H1 (cell line): ENCODE measurements at regions not wholly inside any gene's neighbourhood (a gene's known extent, or its start where the extent isn't known, plus 50 kb on each side); places are given as distances from the start of the nearest gene placed in this dataset.

ENCODE experiments used
- ASH2L ChIP-seq: fragments of 200-600, 300-600 bp; sonication (generic); IDR thresholded peaks from one replicate; pipeline ENCODE4 v1.7.1; 2017; ENCODE audit warnings: low read length
- BACH1 ChIP-seq: IDR thresholded peaks from 2 replicates; pipeline ENCODE4 v1.6.1; 2012; ENCODE audit warnings: low read length, improper control_type of control experiment
- CREB1 ChIP-seq: IDR thresholded peaks from 2 replicates; pipeline ENCODE4 v1.6.1; 2012; ENCODE audit warnings: inconsistent platforms
- CTBP2 ChIP-seq: IDR thresholded peaks from 2 replicates; pipeline ENCODE4 v1.7.0; 2011; ENCODE audit warnings: borderline replicate concordance, mild to moderate bottlenecking, moderate library complexity, mixed read lengths, low read length; ENCODE audit not compliant: insufficient read depth, insufficient read length
- EGR1 ChIP-seq: IDR thresholded peaks from 2 replicates; pipeline ENCODE4 v1.6.1; 2011; ENCODE audit warnings: low read depth, low read length, borderline replicate concordance
- HDAC2 ChIP-seq, 2 experiments: fragments of 300-600 bp in 1 of 2; sonication (generic) in 1 of 2; IDR thresholded peaks; 2 replicates each; pipeline ENCODE4 v1.6.1; 2011 to 2012; ENCODE audit warnings: low read depth in 2 of 2, low read length in 2 of 2, mild to moderate bottlenecking in 2 of 2, moderate library complexity in 2 of 2, borderline replicate concordance in 1 of 2, inconsistent platforms in 1 of 2
- KDM1A ChIP-seq: fragments of 200-600, 300-600 bp; sonication (generic); IDR thresholded peaks from 2 replicates; pipeline ENCODE4 v1.7.1; 2016; ENCODE audit warnings: mild to moderate bottlenecking, low read length, borderline replicate concordance
- MAFK ChIP-seq: IDR thresholded peaks from 2 replicates; pipeline ENCODE4 v1.6.1; 2012; ENCODE audit warnings: low read depth, mild to moderate bottlenecking, improper control_type of control experiment, low read length
- POLR2A ChIP-seq, 2 experiments: IDR thresholded peaks; 1 replicate in 1 of 2; 2 replicates in 1 of 2; pipeline ENCODE4 v1.6.1; 2011; ENCODE audit warnings: low read depth in 2 of 2, low read length in 2 of 2, mild to moderate bottlenecking in 2 of 2; ENCODE audit errors: control extremely low read depth in 1 of 2
- RNF2 ChIP-seq: fragments of 200-900, 300-1000 bp; sonication (generic); IDR thresholded peaks from 2 replicates; pipeline ENCODE4 v1.7.1; 2016; ENCODE audit warnings: borderline replicate concordance, low read depth, mild to moderate bottlenecking, antibody characterized with exemption, low read length; ENCODE audit not compliant: poor library complexity, severe bottlenecking; ENCODE audit errors: missing control alignments
- SAP30 ChIP-seq: fragments of 300-600 bp; sonication (generic); IDR thresholded peaks from 2 replicates; pipeline ENCODE4 v1.7.1; 2012; ENCODE audit warnings: low read length, moderate library complexity, mild to moderate bottlenecking, inconsistent platforms; ENCODE audit not compliant: insufficient read depth, insufficient replicate concordance
- SIX5 ChIP-seq: IDR thresholded peaks from 2 replicates; pipeline ENCODE4 v1.6.1; 2011; ENCODE audit warnings: mild to moderate bottlenecking, low read depth, low read length
- SP1 ChIP-seq: IDR thresholded peaks from 2 replicates; pipeline ENCODE4 v1.6.1; 2011; ENCODE audit warnings: low read depth, low read length
- TBP ChIP-seq: IDR thresholded peaks from 2 replicates; pipeline ENCODE4 v1.6.1; 2011; ENCODE audit warnings: low read depth, low read length, improper control_type of control experiment
- TF ChIP-seq, protein P1 (sequence below): IDR thresholded peaks from 2 replicates; pipeline ENCODE4 v1.6.1; 2012; ENCODE audit warnings: inconsistent platforms
- TF ChIP-seq, protein P2 (sequence below): IDR thresholded peaks from 2 replicates; pipeline ENCODE4 v1.6.1; 2012; ENCODE audit warnings: low read length, inconsistent platforms
- TF ChIP-seq, protein P3 (sequence below): IDR thresholded peaks from 2 replicates; pipeline ENCODE4 v1.6.1; 2011; ENCODE audit warnings: low read depth, mild to moderate bottlenecking, low read length; ENCODE audit not compliant: insufficient read depth
- TF ChIP-seq, protein P4 (sequence below), 3 experiments: IDR thresholded peaks; 1 replicate in 2 of 3; 2 replicates in 1 of 3; pipeline versions ENCODE4 v1.5.1 to v1.6.1; 2011; ENCODE audit warnings: low read length in 3 of 3, mild to moderate bottlenecking in 3 of 3, inconsistent platforms in 2 of 3, low read depth in 1 of 3, moderate library complexity in 1 of 3; ENCODE audit not compliant: insufficient read depth in 1 of 3; ENCODE audit errors: control extremely low read depth in 1 of 3

DNA sequence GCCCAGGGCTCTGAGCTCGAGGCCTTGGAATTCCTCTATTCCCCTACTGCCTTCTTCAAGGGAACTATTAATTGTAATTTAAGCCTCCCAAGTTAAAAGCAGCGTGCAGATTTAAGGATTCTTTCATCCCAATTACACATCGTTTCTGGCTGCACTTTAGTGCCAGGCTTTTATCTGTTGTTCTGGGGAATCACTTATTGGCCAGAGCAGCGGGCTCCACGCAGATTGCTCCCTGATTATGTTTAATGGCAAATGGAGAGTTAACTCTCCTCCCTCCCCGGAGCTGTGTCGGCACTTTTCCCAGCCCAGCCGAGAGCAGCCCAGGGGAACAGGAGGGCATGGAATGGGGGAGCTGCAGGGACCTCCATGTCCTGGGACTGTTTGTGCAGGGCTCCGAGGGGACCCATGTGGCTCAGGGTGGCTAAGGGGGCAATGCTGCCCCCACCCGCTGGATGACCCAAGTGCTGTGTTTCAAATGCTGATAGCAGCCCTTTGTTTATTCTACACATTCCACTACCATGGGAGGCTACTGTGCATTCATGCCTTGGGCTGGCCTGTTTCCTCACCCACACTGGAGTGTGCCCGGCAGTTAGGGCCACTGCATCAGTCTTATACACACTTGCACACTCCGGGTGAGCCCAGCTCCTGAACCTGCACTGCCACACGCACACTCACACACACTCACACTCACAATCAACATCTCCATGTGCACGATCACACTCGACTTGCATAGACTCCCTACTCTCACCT, 93.3 kb upstream of the POU3F1 start (continued):
- no peak for TF ChIP-seq TBP
- TF ChIP-seq, protein P1, sequence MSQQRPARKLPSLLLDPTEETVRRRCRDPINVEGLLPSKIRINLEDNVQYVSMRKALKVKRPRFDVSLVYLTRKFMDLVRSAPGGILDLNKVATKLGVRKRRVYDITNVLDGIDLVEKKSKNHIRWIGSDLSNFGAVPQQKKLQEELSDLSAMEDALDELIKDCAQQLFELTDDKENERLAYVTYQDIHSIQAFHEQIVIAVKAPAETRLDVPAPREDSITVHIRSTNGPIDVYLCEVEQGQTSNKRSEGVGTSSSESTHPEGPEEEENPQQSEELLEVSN: 0 out of 2 replicates have a peak, but pooled peaks have one; percentile 37
- no peak for TF ChIP-seq POLR2A (IDR thresholded peaks at IDR 0.05; ENCODE audit: control extremely low read depth in 1 of 2, low read depth in 2 of 2, low read length in 2 of 2)
- TF ChIP-seq, protein P2, sequence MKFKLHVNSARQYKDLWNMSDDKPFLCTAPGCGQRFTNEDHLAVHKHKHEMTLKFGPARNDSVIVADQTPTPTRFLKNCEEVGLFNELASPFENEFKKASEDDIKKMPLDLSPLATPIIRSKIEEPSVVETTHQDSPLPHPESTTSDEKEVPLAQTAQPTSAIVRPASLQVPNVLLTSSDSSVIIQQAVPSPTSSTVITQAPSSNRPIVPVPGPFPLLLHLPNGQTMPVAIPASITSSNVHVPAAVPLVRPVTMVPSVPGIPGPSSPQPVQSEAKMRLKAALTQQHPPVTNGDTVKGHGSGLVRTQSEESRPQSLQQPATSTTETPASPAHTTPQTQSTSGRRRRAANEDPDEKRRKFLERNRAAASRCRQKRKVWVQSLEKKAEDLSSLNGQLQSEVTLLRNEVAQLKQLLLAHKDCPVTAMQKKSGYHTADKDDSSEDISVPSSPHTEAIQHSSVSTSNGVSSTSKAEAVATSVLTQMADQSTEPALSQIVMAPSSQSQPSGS: 0 out of 2 replicates have a peak, but pooled peaks have one; percentile 46
- TF ChIP-seq MAFK: 0 out of 2 replicates have a peak, but pooled peaks have one; percentile 16
- TF ChIP-seq, protein P3, sequence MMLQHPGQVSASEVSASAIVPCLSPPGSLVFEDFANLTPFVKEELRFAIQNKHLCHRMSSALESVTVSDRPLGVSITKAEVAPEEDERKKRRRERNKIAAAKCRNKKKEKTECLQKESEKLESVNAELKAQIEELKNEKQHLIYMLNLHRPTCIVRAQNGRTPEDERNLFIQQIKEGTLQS: no peak
- TF ChIP-seq, protein P4, sequence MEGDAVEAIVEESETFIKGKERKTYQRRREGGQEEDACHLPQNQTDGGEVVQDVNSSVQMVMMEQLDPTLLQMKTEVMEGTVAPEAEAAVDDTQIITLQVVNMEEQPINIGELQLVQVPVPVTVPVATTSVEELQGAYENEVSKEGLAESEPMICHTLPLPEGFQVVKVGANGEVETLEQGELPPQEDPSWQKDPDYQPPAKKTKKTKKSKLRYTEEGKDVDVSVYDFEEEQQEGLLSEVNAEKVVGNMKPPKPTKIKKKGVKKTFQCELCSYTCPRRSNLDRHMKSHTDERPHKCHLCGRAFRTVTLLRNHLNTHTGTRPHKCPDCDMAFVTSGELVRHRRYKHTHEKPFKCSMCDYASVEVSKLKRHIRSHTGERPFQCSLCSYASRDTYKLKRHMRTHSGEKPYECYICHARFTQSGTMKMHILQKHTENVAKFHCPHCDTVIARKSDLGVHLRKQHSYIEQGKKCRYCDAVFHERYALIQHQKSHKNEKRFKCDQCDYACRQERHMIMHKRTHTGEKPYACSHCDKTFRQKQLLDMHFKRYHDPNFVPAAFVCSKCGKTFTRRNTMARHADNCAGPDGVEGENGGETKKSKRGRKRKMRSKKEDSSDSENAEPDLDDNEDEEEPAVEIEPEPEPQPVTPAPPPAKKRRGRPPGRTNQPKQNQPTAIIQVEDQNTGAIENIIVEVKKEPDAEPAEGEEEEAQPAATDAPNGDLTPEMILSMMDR (IDR thresholded peaks at IDR 0.05; ENCODE audit: control extremely low read depth in 1 of 3, insufficient read depth in 1 of 3, low read depth in 1 of 3, low read length in 3 of 3): peak in 2 of 3 experiments; percentile 23 to 35; a peak in 2 of 4 replicates
- TF ChIP-seq ASH2L: peak; percentile 70
- no peak for TF ChIP-seq RNF2
- TF ChIP-seq CTBP2: peak; percentile 51
- TF ChIP-seq HDAC2 (IDR thresholded peaks at IDR 0.05; ENCODE audit: borderline replicate concordance in 1 of 2, low read depth in 2 of 2, low read length in 2 of 2): no peak
- no peak for TF ChIP-seq SAP30
- TF ChIP-seq EGR1: no peak
- TF ChIP-seq KDM1A: no peak
- TF ChIP-seq CREB1: no peak
- TF ChIP-seq BACH1: no peak
- peak; percentile 47; the same call in 1 of the 2 replicates for TF ChIP-seq SP1
- TF ChIP-seq SIX5: no peak
